Suprapubic skin (tissue), 3 donors: ENCODE measurements at regions not wholly inside any gene's neighbourhood (a gene's known extent, or its start where the extent isn't known, plus 50 kb on each side); places are given as distances from the start of the nearest gene placed in this dataset.

Source experiments
- POLR2AphosphoS5 ChIP-seq, 3 donors: sonication (generic); formaldehyde crosslinking; IDR thresholded peaks; one replicate each; pipeline ENCODE4 v1.6.1; 2017; ENCODE audit warnings: antibody characterized with exemption in 3 of 3
- TF ChIP-seq, protein P1 (sequence below), 2 donors: fragments of 200-600 bp in 1 of 2; fragments of 450-650 bp in 1 of 2; sonication (generic) in 1 of 2; IDR thresholded peaks; one replicate each; pipeline ENCODE4 v1.5.1; 2016 to 2019; ENCODE audit warnings: antibody characterized with exemption in 2 of 2, mild to moderate bottlenecking in 1 of 2, moderate library complexity in 1 of 2

DNA sequence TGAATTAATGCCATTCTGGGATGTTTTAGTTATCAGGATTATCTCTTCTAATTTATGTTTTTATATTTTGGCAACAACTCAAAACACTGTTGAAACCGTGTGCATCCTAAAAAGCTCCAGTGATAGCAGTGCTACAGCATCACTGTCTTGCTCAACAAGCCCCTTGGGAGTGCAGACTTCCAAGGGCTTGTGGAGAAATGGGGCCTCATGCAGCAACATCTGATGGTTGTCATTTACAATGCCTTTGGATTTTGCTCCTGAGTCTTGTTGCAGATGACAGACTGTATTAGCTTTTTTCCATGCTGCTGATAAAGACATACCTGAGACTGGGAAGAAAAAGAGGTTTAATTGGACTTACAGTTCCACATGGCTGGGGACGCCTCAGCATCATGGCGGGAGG lies 515.4 kb downstream of the NEBL start:
- TF ChIP-seq, protein P1, sequence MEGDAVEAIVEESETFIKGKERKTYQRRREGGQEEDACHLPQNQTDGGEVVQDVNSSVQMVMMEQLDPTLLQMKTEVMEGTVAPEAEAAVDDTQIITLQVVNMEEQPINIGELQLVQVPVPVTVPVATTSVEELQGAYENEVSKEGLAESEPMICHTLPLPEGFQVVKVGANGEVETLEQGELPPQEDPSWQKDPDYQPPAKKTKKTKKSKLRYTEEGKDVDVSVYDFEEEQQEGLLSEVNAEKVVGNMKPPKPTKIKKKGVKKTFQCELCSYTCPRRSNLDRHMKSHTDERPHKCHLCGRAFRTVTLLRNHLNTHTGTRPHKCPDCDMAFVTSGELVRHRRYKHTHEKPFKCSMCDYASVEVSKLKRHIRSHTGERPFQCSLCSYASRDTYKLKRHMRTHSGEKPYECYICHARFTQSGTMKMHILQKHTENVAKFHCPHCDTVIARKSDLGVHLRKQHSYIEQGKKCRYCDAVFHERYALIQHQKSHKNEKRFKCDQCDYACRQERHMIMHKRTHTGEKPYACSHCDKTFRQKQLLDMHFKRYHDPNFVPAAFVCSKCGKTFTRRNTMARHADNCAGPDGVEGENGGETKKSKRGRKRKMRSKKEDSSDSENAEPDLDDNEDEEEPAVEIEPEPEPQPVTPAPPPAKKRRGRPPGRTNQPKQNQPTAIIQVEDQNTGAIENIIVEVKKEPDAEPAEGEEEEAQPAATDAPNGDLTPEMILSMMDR (IDR thresholded peaks at IDR 0.05) = no peak
- TF ChIP-seq POLR2AphosphoS5 (IDR thresholded peaks at IDR 0.05) = no peak
